ENCODE measurements at regions not wholly inside any gene's neighbourhood (a gene's known extent, or its start where the extent isn't known, plus 50 kb on each side); places are given as distances from the start of the nearest gene placed in this dataset.

- DNase-seq = no peak
Observed at GRCh38 chr4:156710365-156711192, 261.0 kb downstream of the PDGFC start.

GRCh38 chr4:156705311-156705710, 266.3 kb downstream of the PDGFC start:
- DNase-seq = no peak

DNA sequence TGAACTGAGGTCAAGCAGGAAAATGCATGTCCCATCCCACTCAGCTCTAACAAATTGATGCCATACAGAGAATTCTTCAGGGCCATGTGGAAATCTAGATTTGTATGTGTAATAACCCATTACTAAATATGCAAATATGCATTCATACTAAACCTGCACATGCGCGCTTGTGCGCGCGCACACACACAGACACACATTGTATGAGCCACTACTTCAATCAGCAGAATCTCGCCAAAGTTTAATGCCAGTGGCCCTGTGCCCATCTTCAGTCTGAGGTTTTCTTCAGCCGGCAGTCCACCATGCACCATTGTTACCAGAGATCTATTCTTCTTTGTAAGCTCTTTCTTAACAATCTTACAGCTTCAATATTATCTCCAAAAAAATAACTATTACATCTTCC, 276.4 kb downstream of the PDGFC start:
- no peak for DNase-seq

DNA sequence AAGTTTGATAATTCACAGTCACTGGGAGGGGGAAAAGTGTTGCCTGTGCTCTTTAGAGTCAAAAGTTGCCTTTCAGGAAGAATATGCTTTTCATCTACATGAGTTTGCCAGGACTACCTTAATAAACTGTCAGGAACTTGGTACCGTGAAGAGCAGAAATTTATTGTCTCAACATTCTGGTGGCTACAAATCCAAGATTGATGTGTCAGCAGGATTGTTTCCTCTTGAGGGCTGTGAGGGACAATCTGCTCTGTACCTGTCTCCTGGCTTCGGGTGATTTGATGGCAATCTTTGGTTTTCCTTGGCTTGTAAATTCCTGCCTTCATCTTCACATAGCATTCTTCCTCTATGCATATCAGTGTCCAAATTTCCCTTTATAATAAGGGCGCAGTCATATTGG, 277.2 kb downstream of the PDGFC start:
- DNase-seq = no peak

- no peak for DNase-seq
Observed at GRCh38 chr4:156693557-156693956, 278.0 kb downstream of the PDGFC start.

GRCh38 chr4:156692016-156692415, 279.6 kb downstream of the PDGFC start:
- DNase-seq = no peak

- DNase-seq = no peak
Observed at GRCh38 chr4:156690572-156690971, 281.0 kb downstream of the PDGFC start.

- no peak for DNase-seq
Observed at GRCh38 chr4:156686120-156686519, 285.5 kb downstream of the PDGFC start.

DNA sequence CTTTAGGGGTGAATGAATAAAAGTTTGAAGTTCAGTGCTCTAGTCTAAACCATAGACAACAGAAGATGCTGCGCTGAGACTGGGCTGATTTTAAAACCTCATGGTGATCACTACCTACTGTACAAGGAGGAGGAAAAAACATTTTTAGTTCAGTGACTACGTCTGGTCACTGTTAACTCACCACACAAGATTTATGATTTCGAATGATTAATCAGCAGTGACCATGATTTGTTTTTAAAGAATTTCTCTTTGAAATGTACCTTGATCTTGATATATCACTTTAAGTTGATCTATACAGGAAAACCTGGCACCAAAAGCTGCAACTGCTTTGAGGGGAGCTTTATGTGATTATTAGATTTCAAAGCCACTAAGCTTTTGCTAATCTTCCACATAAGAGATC, 286.3 kb downstream of the PDGFC start:
- no peak for DNase-seq

DNA sequence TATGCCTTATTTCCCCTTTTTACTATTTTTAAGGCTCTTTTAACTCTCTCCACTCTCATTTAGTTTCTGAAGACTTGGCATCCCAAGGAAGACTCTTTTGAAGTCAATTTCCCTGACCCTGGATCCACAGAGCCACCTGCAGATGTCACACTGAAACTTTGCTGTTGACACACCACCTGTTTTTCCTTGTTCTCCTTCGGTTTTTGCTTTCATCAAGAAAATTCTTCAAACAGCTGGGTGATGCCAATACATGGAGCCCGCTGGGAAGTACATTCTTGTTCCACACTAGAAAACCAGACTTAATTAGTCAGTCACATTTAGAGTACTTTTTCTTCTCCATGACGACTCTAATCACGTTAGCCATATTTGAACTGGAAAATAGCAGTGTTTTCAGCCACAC, 293.9 kb downstream of the PDGFC start:
- DNase-seq = no peak

GRCh38 chr4:156677131-156677531, 294.5 kb downstream of the PDGFC start:
- peak; percentile 30 for DNase-seq

GRCh38 chr4:156676116-156676851, 295.3 kb downstream of the PDGFC start:
- no peak for DNase-seq

- DNase-seq = no peak
Observed at GRCh38 chr4:156673483-156673882, 298.1 kb downstream of the PDGFC start.

DNA sequence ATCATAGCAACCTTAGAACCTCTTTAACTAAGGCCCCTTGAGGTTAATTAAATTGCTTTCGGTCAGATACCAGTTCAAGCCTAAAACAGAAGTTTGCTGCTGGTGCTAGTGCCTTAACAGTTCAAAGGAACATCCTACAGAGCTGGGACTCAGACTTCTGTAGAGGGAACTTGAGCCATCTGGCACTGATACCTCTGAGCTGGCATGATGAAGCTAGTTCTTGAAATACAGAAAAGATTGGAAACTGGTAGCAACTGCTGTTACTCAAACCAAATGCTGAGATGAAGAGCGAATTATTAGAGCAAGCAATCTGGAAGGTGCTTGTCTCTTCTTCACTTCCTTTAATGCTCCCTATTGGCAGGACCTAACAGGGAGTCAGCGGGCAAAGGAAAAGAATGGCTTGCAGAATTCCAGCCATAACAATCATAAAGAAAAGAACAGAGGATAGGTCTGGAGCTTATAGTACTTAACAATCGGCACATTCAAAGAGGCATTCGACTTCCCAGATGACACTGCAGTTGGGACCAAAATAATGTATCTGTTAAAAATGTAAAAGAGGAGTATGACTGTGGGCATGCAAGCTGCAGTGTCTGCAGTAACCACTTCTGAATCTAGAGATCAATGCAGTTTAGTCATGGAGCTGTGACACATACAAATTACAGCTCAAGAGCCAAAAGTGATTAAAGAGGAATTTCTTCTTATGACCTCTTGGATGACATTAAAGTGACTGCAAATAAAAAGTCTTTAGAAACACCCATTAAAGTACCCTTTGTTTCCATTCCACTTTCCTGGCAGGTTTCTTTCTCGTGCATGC, 298.9 kb downstream of the PDGFC start:
- no peak for DNase-seq

- no peak for DNase-seq
Observed at GRCh38 chr4:156665780-156666366, 305.7 kb downstream of the PDGFC start.

- DNase-seq = no peak
Observed at GRCh38 chr4:156663663-156664062, 307.9 kb downstream of the PDGFC start.

- DNase-seq = no peak
Observed at GRCh38 chr4:156662921-156663320, 308.7 kb downstream of the PDGFC start.

DNA sequence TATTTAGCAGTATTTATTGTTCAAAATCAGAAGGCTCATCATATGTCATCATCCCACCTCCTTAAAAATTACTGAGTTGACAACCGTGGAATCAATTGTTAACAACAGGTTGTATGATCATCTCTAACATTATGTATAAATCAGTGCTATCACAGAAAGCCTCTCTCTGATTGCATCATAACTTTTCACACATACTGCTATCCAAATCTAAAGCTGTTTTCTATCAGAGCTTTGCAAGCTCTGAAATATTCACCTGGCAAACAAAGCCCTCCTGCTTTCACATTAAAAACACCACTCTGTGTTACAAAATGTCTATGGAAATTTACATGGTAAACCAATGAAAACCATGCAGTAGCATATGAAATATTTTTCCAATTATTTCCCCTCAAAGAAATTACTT, 310.0 kb downstream of the PDGFC start:
- DNase-seq = no peak

DNA sequence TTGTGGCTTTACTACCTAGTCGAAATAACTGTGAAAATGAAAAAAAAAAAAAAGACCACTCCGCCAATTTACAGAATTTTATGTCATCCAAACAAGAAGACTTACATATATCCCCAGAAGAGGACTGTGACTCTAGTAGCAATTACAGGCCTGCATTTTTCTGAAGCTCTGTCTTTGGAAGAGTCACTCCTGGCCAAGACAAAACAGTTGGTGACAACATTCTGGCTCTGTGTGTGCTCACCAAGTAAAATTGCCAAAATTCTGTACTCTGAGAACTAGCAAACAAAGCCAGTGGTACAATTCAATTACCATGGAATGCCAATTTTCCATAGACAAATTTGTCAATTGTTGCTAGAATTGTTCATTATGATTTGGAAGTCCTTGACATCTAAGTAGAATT, 311.1 kb downstream of the PDGFC start:
- no peak for DNase-seq

- no peak for DNase-seq
Observed at GRCh38 chr4:156659983-156660382, 311.6 kb downstream of the PDGFC start.

DNA sequence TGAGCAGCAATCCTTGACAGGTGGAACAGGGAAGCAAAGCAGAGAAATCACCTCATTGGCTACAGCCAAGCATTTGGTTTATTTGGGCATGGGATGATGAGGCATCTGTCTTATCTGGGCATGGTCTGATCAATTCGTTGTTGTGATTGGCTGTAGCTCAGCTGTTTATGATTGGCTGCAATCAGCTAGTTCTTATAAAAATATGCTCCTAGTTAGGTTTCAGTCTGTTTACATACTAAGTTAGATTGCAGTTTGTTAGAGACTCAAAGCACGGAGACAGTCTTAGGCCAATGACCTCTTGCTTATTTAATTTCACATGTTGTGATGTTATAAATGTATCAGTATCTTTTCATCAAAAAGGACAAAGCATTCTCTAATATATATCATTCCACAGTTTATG, 312.0 kb downstream of the PDGFC start:
- no peak for DNase-seq

DNA sequence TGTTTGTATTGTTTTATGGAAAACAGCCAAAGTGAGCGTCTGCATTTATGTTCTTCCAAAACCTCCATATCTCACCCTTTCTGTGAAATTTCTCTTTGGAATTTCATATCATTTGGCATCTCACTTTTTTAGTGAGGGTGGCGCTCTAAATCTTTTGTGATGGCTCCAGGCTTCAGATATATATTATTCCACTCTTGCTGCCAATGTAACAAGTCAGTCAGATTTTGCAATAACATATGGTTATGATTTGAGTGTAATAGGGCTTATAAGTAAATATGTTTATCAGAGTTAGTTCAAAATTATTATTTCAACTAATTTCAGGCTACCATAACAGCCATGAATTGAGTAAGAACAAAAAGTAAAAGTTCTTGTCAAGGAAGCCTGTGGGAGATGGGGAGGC, 314.7 kb downstream of the PDGFC start:
- no peak for DNase-seq

DNA sequence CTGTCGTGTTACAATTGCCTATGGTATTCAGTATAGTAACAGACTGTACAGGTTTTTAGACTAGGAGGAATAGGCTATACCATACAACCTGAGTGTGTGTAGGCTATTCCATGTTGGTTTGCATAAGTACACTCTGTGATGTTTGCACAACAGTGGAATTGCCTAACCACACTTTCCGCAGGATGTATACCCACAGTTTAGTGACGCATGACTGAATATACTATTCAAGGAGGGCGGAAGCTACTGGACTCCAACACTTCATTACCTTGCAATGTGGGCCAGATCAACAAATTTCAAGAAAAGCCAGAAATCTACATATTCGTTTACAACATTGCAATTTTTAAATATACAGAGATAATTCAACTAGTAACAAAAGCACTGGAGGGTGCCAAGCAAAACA, 317.2 kb downstream of the PDGFC start:
- DNase-seq = no peak
